Gastroesophageal sphincter (tissue), 3 donors: ENCODE measurements at regions not wholly inside any gene's neighbourhood (a gene's known extent, or its start where the extent isn't known, plus 50 kb on each side); places are given as distances from the start of the nearest gene placed in this dataset.

Experiments used
- EP300 ChIP-seq: sonication (generic); formaldehyde crosslinking; IDR thresholded peaks from one replicate; pipeline ENCODE4 v1.6.1; 2017; ENCODE audit warnings: antibody characterized with exemption, mild to moderate bottlenecking
- POLR2A ChIP-seq, 2 donors: fragments of 450-650 bp; IDR thresholded peaks; one replicate each; pipeline ENCODE4 v1.6.1; 2017; ENCODE audit warnings: antibody characterized with exemption in 2 of 2, mild to moderate bottlenecking in 2 of 2, moderate library complexity in 1 of 2
- POLR2AphosphoS5 ChIP-seq: sonication (generic); formaldehyde crosslinking; IDR thresholded peaks from one replicate; pipeline ENCODE4 v1.6.1; 2017; ENCODE audit warnings: antibody characterized with exemption
- TF ChIP-seq, protein P1 (sequence below), 4 experiments: fragments of 200-600 bp in 2 of 4; fragments of 450-650 bp in 2 of 4; sonication (generic) in 1 of 4; IDR thresholded peaks; one replicate each; pipeline ENCODE4 v1.5.1; 2017 to 2019; ENCODE audit warnings: antibody characterized with exemption in 4 of 4, mild to moderate bottlenecking in 2 of 4, moderate library complexity in 2 of 4

DNA sequence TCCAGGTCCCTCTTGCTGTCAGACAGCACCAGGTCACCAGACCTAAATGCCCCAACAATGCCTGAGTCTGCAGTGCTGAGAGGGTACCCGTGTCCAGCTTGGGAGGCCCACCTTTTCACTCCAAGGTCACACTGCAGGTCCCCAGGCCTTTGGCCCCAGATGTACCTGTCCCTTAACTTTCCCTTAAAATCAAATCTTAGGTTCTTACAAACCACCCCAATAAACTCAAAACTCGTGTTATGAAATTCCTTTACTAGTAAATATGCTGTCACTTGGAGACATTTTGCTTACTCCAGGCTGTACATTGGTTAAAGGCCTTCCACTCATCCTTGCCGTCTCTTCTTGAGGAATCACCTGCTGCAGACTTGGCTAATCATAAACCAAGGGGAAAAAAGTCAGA lies 165.7 kb upstream of the RREB1 start:
- no peak for TF ChIP-seq POLR2AphosphoS5
- TF ChIP-seq, protein P1, sequence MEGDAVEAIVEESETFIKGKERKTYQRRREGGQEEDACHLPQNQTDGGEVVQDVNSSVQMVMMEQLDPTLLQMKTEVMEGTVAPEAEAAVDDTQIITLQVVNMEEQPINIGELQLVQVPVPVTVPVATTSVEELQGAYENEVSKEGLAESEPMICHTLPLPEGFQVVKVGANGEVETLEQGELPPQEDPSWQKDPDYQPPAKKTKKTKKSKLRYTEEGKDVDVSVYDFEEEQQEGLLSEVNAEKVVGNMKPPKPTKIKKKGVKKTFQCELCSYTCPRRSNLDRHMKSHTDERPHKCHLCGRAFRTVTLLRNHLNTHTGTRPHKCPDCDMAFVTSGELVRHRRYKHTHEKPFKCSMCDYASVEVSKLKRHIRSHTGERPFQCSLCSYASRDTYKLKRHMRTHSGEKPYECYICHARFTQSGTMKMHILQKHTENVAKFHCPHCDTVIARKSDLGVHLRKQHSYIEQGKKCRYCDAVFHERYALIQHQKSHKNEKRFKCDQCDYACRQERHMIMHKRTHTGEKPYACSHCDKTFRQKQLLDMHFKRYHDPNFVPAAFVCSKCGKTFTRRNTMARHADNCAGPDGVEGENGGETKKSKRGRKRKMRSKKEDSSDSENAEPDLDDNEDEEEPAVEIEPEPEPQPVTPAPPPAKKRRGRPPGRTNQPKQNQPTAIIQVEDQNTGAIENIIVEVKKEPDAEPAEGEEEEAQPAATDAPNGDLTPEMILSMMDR (IDR thresholded peaks at IDR 0.05), result no peak
- TF ChIP-seq EP300, result no peak
- TF ChIP-seq POLR2A (IDR thresholded peaks at IDR 0.05), result no peak
